ENCODE measurements at regions not wholly inside any gene's neighbourhood (a gene's known extent, or its start where the extent isn't known, plus 50 kb on each side); places are given as distances from the start of the nearest gene placed in this dataset.

GRCh38 chr9:86690034-86690433 is 257.3 kb downstream of the GAS1 start:
- no peak for DNase-seq (ENCODE audit: low spot score in 2 of 2)
- Histone ChIP-seq H3K9me3 (no peaks in the 10 kb centered on the region), H3K36me3 (no peaks in the 10 kb centered on the region), H3K4me1 (no peaks in the 10 kb centered on the region), H3K27me3 (no peaks in the 10 kb centered on the region), H3K27ac (no peak overlapping the region), H3K4me3 (no peak overlapping the region)
- intact Hi-C loops (cut with DNase I) = no loop called here
- TF ChIP-seq, protein P1, sequence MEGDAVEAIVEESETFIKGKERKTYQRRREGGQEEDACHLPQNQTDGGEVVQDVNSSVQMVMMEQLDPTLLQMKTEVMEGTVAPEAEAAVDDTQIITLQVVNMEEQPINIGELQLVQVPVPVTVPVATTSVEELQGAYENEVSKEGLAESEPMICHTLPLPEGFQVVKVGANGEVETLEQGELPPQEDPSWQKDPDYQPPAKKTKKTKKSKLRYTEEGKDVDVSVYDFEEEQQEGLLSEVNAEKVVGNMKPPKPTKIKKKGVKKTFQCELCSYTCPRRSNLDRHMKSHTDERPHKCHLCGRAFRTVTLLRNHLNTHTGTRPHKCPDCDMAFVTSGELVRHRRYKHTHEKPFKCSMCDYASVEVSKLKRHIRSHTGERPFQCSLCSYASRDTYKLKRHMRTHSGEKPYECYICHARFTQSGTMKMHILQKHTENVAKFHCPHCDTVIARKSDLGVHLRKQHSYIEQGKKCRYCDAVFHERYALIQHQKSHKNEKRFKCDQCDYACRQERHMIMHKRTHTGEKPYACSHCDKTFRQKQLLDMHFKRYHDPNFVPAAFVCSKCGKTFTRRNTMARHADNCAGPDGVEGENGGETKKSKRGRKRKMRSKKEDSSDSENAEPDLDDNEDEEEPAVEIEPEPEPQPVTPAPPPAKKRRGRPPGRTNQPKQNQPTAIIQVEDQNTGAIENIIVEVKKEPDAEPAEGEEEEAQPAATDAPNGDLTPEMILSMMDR (IDR thresholded peaks at IDR 0.05) = no peak

GRCh38 chr9:86687788-86688187 is 259.5 kb downstream of the GAS1 start:
- H3K27ac ChIP-seq = no peak overlapping the region
- H3K27me3 ChIP-seq = no peaks in the 10 kb centered on the region
- DNase-seq (ENCODE audit: low spot score in 2 of 2) = no peak
- H3K4me1 ChIP-seq = no peaks in the 10 kb centered on the region
- no peak overlapping the region for H3K4me3 ChIP-seq
- no peaks in the 10 kb centered on the region for H3K36me3 ChIP-seq
- TF ChIP-seq, protein P1 (IDR thresholded peaks at IDR 0.05) = no peak
- no peaks in the 10 kb centered on the region for H3K9me3 ChIP-seq
- intact Hi-C loops (cut with DNase I) = no loop called here

DNA sequence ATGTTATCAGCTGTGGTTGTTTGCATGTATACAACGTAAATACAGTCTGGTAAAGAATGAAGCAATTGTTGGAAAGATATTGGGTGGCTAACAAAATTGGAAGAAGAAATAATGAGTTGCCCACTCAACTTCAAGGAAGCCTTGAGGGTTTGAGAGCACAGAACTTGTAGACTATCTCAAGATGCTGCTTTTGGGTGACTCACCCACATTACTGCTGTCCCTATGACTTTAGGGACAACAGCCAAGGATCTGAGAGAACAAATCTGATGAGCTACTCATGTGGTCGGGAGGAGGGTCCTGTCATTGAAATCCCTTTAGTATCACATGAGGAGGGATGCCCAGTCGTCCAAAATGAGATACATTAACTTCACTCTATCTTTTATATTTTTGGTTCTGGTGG is 261.8 kb downstream of the GAS1 start:
- DNase-seq (ENCODE audit: low spot score in 2 of 2) = no peak
- Histone ChIP-seq H3K36me3 (no peaks in the 10 kb centered on the region), H3K27me3 (no peaks in the 10 kb centered on the region), H3K9me3 (no peaks in the 10 kb centered on the region), H3K4me1 (no peaks in the 10 kb centered on the region), H3K27ac (no peak overlapping the region), H3K4me3 (no peak overlapping the region)
- TF ChIP-seq, protein P1 (IDR thresholded peaks at IDR 0.05) = no peak
- intact Hi-C loops (cut with DNase I) = no loop called here

DNA sequence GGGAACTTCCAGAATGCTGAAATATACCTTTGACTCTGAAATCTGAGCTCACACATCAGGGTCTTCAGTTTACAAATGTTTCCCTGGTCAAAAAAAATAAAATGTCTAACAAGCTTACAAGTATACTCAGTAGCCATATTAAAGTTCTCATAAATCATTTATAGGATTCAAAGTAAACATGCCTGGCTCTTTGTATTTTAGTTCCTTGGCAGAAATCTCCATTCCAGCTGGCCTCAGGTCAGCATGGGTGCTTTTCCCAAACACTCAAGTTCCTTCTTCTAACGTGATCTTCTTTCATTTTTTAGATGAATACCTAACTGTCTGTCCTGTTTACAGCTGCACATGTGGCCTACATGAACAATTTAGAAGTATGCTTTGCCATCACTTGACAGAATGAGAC is 263.2 kb downstream of the GAS1 start:
- H3K4me3 ChIP-seq = no peak overlapping the region
- H3K4me1 ChIP-seq = no peaks in the 10 kb centered on the region
- no peaks in the 10 kb centered on the region for H3K9me3 ChIP-seq
- TF ChIP-seq, protein P1 (IDR thresholded peaks at IDR 0.05) = no peak
- intact Hi-C loops (cut with DNase I) = no loop called here
- no peaks in the 10 kb centered on the region for H3K36me3 ChIP-seq
- H3K27me3 ChIP-seq = no peaks in the 10 kb centered on the region
- no peak overlapping the region for H3K27ac ChIP-seq
- DNase-seq (ENCODE audit: low spot score in 2 of 2) = no peak

- DNase-seq (ENCODE audit: low spot score in 2 of 2) = no peak
- H3K9me3 ChIP-seq = no peaks in the 10 kb centered on the region
- H3K27me3 ChIP-seq = no peaks in the 10 kb centered on the region
- no peak overlapping the region for H3K27ac ChIP-seq
- no peaks in the 10 kb centered on the region for H3K4me1 ChIP-seq
- TF ChIP-seq, protein P1 (IDR thresholded peaks at IDR 0.05) = no peak
- no peaks in the 10 kb centered on the region for H3K36me3 ChIP-seq
- intact Hi-C loops (cut with DNase I) = no loop called here
- H3K4me3 ChIP-seq = no peak overlapping the region
Measured at GRCh38 chr9:86682240-86682639, 265.1 kb downstream of the GAS1 start.

DNA sequence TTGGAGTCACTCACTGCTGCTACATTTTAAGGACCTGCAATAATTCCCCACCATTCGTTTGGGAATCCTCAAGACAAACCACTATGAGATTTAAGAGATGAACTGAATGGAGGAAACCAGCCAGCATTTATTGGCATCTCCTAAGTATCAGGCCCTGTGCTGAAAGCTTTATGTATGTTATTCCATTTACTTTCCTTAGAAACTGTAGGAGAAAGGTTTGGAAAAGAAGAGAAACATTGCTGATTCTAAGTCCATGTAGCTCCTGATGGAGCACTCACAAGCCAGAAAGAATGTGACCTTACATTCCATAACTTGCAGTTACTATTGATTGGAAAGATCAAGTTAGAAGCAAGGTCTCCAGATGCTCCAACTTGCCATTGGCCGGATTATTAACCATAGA is 267.4 kb downstream of the GAS1 start:
- no peaks in the 10 kb centered on the region for H3K4me1 ChIP-seq
- no peaks in the 10 kb centered on the region for H3K9me3 ChIP-seq
- no peaks in the 10 kb centered on the region for H3K27me3 ChIP-seq
- TF ChIP-seq, protein P1 (IDR thresholded peaks at IDR 0.05) = no peak
- no peak overlapping the region for H3K27ac ChIP-seq
- no peak overlapping the region for H3K4me3 ChIP-seq
- intact Hi-C loops (cut with DNase I) = loop anchor here (5.0 kb wide), 1 partner anchor 107 kb away; no protein-coding TSS in a partner anchor
- no peaks in the 10 kb centered on the region for H3K36me3 ChIP-seq
- DNase-seq (ENCODE audit: low spot score in 2 of 2) = no peak
